Muscle of back (tissue), 3 donors: ENCODE measurements at regions not wholly inside any gene's neighbourhood (a gene's known extent, or its start where the extent isn't known, plus 50 kb on each side); places are given as distances from the start of the nearest gene placed in this dataset.
A peak's percentile ranks its signal among the peaks of the same experiment; 100 is the strongest.
"Not testable (repeated sequence)": the region's sequence is repeated elsewhere in the genome, so short reads cannot be mapped to it uniquely, and the experiment has no call there.

Source experiments
- DNase-seq, 3 donors: peaks; one replicate each; pipeline versions ENCODE4 v3.0.0 to v3.0.0-alpha.2; 2013

DNA sequence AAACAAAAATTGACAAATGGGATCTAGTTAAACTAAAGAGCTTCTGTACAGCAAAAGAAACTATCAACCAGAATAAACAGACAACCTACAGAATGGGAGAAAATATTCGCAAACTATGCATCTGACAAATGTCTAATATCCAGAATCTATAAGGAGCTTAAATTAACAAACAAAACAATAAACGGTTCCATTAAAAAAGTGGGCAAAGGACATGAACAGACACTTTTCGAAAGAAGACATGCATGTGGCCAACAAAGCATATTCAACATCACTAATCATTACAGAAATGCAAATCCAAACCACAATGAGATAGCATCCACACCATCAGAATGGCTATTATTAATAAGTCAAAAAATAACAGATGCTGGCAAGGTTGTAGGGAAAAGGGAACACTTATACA, 50.5 kb upstream of the MED13L start:
- DNase-seq: not testable (repeated sequence)

DNA sequence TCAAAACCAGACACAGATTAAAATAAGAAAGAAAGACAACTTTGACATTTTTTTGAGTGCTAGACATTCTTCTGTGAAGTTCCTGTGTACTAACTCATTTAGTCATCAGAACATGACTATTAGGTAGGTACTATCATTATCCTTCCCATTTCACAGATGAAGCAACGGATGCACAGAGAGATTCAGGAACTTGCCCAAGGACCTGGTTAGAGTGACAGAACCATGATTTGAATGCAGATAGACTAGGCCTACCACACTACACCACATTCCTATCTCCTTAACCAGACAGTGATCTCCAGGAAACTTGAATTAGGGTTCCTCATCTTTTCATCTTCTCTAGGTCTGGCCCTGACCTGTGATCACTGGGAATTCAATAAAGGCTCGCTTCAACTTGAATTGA, 54.4 kb upstream of the MED13L start:
- DNase-seq: no peak

DNA sequence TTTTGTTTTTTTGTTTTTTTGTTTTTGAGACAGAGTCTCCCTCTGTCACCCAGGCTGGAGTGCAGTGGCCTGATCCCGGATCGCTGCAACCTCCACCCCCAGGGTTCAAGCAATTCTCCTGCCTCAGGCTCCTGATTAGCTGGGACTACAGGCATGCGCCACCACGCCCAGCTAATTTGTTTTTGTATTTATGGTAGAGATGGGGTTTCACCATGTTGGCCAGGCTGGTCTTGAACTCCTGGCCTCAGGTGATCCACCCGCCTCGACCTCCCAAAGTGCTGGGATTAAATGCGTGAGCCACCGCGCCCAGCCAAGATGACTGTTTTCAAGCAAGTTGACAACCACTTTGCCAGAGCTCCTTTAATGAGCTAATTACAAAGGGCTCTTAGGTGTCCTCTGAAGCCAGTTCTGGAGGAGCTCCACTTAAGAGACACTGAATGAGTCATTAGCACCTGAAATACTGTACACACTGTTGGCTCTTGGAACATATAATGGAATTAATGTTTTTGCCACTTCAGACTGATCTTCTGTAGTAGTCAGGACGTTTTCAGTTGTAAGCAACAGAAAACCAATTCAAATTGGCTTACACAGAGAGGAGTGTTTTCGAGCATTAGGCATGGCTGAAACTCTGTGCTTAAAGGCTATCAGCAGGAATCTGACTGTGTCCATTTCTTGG, 55.4 kb upstream of the MED13L start:
- no peak for DNase-seq

DNA sequence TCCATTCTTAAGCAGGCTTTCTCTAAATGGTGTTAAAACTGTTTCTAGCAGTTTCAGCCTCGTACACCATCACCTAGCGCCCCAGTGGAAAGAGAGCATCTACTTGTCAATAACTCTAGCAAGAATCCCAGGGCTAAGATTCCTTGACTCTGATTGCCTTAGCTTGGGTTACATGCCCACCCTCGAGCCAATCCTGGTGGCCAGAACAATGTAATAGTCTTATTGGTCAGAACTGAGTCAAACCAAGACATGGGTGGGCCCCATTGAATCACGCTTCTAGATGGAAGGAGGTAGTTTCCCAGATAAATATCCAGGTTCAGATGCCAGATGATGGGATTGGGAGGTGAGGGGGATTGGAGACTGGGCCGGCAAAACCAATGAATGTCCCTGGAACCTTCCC, 55.9 kb upstream of the MED13L start:
- no peak for DNase-seq

DNA sequence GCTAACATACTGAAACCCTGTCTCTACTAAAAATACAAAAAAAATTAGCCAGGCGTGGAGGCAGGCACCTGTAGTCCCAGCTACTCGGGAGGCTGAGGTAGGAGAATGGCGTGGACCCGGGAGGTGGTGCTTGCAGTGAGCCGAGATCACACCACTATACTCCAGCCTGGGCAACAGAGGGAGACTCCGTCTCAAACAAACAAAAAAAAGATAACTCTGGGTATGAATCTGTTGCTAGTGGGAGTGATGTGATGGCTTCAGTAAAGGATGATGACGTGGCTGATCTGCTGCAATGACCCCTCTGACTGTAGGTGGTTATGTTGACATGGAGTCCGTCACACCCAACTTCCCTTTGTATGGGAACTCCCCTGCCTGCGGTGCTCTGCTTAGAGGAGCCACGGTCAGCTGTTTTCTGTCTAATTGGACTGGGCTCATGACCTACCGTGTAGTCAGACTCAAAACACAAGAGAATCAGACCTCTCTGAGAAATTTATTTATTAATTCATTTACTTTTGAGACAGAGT, 59.1 kb upstream of the MED13L start:
- DNase-seq: no peak

DNA sequence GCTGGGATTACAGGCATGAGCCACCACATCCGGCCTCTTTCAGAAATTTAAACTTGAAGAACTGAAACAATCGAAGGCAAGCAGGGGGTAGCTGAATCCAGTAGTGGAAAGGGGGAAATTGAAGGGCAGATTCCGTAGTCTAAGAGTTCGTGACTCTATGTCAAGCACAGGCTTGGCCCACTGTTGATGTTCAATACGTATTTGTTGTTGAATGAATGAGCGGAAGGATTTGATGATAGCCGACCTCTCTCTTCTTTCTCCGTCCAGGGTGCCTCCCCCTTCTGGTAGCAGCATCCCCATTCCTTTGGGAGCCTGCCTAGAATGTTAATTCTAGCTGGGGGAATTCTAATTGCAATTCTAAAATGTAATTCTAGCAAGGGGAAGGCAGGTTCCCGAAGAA, 59.8 kb upstream of the MED13L start:
- DNase-seq: no peak

DNA sequence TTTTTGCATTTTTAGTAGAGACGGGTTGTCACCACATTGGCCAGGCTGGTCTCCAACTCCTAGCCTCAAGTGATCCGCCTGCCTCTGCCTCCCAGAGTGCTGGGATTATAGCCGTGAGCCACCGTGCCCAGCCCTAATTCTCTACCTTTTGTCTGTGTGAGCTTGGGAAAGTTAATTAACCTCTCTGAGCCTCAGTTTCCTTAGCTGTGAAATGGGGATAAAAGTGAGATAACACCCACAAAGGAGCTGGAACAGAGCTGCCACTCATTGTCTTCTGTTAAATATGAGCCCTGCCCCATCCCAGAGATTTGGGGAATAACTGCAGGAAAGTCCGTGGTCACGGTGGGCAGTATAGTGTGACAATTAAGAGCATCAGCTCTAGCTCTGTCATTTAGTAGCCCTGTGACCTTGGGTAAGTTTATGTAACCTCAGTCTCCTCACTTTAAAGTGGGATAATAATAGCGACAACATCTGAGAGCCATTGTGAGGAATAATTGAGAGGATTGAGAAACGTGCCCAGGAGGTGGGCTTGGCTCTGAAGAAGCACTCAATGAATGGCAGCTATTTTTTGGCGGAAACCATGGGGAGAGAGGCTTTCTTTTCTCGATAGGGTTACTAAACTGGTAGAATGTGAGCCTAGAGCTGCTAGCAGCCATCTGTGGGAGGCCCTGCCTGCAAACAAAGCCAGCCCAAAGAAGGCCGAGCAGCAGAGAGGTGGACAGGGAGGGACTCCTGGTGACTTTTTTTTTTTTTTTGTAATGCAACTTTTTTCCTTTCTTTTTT, 60.8 kb upstream of the MED13L start:
- no peak for DNase-seq

DNA sequence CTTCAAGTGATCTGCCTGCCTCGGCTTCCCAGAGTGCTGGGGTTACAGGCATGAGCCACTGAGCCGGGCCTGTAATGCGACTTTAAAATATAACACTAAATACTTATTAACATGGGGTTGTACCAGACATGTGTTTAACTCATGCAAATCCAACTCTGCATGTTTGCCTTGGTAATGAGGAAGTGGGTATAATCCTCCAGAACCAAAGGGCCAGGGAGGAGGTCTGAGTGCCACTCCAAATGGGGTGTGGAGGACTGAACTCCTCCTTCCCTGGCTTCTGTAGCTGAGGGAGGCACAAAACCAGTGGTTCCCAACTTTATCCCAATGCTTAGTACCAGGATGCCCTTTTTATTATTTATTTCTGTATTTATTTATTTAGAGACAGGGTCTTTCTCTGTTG, 61.6 kb upstream of the MED13L start:
- no peak for DNase-seq

DNA sequence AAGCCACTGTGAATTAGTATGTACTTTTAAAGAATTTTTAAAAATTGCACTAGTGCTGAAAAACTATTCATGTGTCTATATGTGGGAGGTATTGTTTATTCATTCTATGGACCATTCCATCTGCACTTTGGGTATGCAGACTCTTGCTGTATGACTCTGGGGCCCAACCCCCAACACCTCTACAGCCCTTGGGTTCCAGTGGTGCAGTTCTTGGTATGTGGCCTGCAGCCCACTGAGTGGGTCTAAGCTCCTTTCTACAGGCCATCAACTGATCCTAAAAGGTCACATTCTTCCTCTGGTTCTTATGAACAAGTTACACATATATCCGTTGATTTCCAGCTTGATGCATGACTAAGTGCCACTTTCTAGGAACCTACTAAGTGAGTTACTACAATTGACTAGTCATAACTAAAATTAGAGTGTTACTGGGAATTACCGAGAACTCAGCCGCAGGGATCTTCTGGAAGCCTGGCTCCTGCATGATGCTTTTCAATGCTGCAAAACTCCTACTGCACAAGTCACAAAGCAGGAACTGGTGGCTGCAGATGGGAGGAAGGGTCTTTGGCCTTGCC, 62.4 kb upstream of the MED13L start:
- no peak for DNase-seq

DNA sequence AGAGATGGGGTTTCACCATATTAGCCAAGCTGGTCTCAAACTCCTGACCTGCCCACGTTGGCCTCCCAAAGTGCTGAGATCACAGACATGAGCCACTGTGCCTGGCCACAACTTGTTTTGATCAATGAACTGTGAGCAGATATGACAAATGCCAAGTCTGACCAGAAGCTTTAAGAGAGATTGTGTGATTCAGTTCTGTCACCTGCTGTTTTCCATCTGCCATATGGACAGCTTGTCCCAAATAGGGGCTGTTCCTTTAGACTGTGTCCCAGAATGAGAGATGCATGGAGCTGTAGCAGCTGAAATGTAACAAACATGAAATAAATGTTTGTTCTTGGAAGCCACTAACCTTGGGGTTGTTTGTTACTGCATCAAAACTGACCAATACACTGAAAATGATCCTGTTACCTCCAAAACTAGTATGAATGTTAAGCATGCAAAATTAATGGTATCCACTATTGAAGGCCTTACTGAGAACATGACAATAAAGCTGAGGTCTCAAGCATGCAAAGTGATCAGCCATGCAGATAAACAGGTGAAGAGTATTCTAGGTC, 65.9 kb upstream of the MED13L start:
- DNase-seq: no peak

DNA sequence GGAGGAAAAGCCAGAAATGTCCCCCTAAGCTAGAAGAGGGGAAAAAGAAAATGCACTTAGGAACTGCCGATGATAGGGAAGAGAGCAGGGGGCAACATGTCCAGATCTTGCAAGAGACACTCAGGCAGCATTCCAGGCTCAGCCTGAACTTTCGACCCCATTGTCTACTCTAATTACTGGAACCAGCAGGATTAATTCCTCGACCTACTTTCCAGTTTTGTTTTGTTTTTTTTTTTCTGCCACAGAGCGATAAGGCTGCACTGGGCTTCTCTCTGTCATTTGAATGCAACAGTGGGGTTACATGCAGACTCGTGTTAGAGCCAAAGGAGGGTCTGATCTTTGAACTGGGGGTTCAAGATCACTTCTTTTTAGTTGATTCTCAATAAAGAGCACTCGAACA, 68.7 kb upstream of the MED13L start:
- DNase-seq: peak in 1 of 3 donors; percentile 58

DNA sequence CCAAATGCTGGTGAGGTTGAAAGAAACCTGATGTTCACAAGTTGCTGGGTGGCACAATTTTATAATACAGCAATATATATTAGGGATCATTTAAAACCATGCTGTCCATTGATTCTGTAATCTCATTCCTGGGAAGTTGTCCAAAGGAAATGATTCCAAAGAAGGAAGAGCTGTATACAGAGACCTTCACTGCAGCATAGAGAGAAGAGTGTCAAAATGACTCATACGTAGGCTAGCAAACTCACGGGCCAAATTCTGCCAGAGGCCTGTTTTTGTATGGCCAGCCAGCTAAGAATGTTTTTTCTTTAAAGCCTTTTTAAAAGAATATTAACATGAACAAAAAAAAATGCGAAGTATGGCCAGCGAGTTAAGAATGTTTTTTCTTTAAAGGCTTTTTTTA, 69.2 kb upstream of the MED13L start:
- peak; percentile 50 to 83 (median 71) for DNase-seq

DNA sequence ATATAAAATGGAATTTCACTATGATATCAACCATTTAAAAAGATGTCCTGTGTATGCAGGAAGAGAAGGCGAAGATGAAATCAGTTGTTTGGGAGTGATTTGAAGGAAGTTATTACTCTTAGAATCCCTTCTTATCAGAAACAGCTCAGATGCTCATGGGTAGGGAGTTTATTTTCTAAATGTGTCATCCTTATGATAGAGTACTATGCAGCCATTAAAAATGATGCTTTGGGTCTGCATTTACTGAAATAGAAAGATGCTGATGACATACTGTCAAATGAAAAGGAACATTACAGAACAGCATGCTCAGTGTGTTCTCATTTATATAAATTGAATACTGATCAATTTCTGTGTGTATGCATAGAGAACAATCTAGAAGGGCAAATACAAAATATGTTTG, 69.8 kb upstream of the MED13L start:
- DNase-seq: no peak

DNA sequence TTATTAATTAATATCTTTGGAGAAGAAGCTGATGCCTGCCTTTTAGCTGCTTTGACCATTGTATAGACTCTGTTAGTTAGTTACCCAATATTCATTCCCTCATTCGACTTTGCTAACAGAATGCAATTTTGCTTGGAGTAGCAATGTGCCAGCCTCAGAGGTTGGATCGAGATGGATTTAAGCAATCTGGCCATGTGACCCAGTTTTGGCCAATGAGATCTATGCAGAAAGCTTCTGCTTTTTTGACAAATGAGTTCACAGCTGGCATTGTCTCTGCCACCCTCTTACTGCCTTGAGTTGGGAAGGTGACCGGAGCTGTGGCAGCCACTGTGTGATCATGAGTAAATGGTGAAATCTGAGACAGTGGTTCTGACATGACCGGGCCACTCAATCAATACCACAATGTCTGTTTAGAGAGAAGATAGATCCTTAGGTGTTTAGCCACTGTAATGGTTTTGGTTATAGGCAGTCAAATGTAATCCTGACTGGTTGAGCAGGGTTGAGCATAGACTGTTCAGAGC, 74.9 kb upstream of the MED13L start:
- no peak for DNase-seq

DNA sequence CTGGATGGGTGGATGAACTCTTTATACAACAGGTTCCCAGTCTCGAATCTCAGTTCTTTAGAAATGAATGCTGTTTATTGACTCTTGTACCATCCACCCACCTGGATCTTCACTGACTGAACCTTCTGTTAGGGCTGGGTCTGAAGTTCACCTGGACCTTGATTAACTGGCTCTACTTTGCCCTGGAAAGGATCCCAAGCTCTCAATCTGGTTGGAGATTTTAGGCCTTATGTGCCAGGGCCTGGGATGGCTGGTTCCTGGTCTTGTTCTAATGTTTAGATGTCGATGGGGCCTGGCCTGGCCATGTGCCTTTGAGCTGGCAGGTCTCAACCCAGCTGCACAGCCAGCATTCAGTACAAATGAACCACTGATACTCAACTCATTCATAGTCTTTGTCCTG, 76.5 kb upstream of the MED13L start:
- DNase-seq: no peak

DNA sequence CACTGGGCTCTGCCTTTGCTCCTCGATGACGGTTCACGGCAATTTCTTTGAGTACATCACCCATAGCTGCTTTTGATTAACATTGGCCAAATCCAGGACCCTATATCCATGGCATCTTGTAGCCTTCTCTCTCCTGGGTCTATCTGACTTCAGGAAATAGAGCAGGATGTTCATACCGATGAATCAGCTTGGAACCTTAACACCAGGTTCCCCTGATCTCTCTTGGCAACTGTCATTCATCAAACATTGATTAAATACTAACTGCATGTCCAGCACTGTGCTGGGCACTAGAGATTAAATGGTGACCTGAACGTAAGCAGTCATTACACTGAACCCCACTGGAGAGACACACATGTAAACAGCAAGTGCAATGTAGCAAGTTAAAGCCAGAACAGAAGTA, 77.0 kb upstream of the MED13L start:
- DNase-seq: no peak

DNA sequence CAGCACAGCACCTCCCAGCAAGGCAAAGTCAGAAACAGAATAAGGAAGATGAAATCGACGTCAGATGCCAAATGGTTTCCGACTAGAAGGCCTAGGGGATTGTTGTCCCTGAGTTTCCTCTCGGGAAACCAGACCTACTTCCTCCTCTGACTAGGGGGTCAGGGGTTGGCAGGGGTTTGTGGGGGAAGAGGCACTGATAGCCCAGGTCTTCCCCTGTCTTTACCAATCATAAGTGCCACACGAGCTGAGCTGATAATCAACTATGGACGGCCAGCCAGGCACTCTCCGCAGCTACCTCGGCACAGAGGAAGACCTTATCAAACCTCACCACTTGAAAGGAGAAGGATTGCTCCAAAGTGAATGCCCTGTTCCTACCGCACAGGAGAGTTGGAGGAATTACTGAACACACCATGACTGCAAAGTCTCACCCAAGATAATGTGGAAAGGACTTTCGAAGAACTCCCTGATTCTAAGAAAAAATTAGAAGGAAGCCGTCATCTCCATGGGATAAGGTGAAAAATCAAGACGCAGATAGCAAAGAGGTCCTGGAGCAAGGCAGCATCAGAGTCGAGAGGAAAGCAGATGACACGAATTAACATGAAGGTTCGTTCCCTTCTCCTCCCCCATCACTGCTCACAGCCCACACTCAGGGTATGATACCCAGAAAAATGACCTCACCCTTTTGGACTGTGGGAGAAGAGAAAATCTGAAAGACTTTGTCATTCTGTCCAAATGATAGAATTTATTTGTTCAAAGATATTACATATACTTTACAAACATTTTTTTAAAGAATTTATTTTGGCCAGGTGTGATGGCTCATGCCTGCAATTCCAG, 77.7 kb upstream of the MED13L start:
- no peak for DNase-seq

DNA sequence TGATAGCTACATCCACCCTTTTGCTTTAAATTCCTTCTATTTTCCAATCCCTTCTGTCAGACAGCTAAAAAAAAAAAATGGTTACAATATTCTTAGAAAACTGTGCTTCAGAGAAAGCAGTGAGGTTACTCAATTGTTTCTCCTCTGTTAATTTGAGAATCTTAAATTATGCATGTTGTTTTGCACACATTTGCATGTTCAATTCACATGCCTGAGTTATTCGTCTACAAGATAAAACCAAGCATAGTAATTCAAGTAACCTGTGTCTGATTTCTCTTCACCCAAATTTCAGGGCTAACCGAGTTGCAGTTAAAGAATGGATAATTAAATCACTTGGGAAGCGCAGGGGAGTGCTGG, 81.0 kb upstream of the MED13L start:
- DNase-seq: no peak

DNA sequence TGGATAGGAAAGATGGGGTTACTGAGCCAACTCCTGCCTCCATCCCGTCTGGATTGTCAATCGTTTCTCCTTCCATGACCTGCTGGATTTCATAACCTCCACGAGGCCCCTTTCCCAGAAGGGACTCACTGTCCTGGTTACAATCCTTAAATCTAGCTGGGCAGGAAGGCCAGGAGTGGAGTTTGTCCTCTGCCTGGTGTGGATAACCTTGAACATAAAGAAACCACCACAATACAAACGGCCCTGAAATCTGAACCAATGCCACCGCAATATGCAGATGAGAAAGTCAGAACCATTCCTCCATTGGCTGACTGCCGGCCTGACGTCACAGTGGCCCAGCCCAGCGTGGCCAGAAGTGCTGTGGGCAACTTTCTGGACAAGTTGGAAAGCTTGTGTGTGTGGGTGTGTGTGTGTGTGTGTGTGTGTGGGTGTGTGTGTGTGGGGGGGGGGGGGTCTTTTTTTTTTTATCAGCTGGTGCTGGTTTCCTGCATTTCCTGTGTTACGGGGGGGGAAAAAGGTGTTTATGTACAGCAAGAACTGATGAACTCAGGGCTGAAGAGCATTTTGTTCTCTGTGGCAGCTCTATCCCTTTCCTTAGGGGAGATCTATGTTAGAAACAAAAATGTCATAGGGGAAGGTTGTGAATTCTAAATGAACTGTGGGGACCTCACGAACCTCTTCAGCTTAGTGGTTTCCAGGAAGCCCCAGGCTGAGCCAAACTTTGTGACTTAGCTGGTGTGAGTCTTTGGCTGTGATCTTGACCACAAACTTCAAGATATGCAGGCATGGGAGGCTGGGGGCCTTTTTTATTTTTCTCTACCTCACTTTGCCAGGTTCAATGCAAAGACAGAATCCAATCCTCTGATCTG, 81.6 kb upstream of the MED13L start:
- DNase-seq: peak; percentile 92 to 97 (median 95)

DNA sequence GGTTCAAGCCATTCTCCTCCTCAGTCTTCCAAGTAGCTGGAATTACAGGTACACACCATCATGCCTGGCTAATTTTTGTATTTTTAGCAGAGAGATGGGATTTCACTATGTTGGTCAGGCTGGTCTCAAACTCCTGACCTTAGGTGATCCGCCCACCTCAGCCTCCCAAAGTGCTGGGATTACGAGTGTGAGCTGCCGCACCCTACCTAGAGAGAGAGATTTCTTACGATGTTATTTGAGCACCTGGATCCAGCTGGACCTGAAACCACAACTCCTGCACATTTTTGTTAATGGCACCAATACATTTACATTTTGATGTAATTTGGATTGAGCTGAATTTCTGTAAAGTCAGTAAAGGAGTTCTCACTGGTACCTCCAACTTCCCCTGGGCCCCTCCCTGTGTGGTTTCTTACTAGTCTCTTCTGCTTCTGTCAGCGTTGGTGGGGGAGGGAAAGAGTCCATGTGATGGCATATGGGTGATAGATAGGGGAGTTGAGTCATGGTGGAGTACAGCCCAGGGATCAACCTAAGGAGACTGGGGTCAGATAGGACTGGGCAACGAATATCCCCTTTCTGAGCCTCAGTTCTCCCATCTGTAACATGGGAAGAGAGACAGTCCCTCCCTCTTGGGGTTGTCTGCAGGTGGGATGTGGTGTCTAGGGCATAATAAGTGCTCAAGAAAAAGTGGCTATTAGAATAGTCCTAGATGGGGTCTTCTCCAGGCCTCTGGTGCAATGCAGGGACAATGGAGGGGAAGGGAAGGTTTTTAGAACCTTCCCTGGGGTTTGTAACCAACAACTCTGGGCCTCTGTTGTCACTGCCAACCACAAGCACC, 83.3 kb upstream of the MED13L start:
- no peak for DNase-seq
